ENCODE measurements at regions not wholly inside any gene's neighbourhood (a gene's known extent, or its start where the extent isn't known, plus 50 kb on each side); places are given as distances from the start of the nearest gene placed in this dataset.

- no peak for TF ChIP-seq CTCF (conservative IDR thresholded peaks at IDR 0.05 in 1 of 2, IDR thresholded peaks at IDR 0.05 in 1 of 2; ENCODE audit: low read depth in 1 of 2, low read length in 2 of 2)
- no peak for TF ChIP-seq EZH2 (IDR thresholded peaks at IDR 0.05; ENCODE audit: low read length, missing control alignments)
These were observed 284.0 kb upstream of the GCFC2 start for GRCh38 chr2:75994759-75995158.
